ENCODE measurements at regions not wholly inside any gene's neighbourhood (a gene's known extent, or its start where the extent isn't known, plus 50 kb on each side); places are given as distances from the start of the nearest gene placed in this dataset.

- H3K27ac ChIP-seq (ENCODE audit: extremely low read depth, low read depth, low read length) = no peak overlapping the region
- no peaks in the 10 kb centered on the region for H3K9me3 ChIP-seq (ENCODE audit: control insufficient read depth, insufficient read depth, low read depth, low read length)
- no peak for TF ChIP-seq ZNF510 (tag by site-specific recombination; IDR thresholded peaks at IDR 0.05; ENCODE audit: insufficient replicate concordance)
- no peak for TF ChIP-seq ZNF335 (tag by site-specific recombination; conservative IDR thresholded peaks at IDR 0.05)
- TF ChIP-seq ZNF146 (tag by site-specific recombination; IDR thresholded peaks at IDR 0.05) = no peak
- TF ChIP-seq, protein P1, sequence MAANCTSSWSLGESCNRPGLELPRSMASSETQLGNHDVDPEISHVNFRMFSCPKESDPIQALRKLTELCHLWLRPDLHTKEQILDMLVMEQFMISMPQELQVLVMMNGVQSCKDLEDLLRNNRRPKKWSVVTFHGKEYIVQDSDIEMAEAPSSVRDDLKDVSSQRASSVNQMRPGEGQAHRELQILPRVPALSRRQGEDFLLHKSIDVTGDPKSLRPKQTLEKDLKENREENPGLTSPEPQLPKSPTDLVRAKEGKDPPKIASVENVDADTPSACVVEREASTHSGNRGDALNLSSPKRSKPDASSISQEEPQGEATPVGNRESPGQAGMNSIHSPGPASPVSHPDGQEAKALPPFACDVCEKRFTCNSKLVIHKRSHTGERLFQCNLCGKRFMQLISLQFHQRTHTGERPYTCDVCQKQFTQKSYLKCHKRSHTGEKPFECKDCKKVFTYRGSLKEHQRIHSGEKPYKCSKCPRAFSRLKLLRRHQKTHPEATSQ (tag by site-specific recombination; IDR thresholded peaks at IDR 0.05) = no peak
- no peak for TF ChIP-seq INSM2 (tag by site-specific recombination; IDR thresholded peaks at IDR 0.05)
- no peak for TF ChIP-seq ZBTB48 (tag by site-specific recombination; IDR thresholded peaks at IDR 0.05)
- TF ChIP-seq ZNF660 (tag by site-specific recombination; IDR thresholded peaks at IDR 0.05) = no peak
- TF ChIP-seq SP3 (tag by site-specific recombination; IDR thresholded peaks at IDR 0.05) = no peak
- TF ChIP-seq ATF2 (tag by site-specific recombination; IDR thresholded peaks at IDR 0.05; ENCODE audit: low read depth) = no peak
- TF ChIP-seq, protein P2, sequence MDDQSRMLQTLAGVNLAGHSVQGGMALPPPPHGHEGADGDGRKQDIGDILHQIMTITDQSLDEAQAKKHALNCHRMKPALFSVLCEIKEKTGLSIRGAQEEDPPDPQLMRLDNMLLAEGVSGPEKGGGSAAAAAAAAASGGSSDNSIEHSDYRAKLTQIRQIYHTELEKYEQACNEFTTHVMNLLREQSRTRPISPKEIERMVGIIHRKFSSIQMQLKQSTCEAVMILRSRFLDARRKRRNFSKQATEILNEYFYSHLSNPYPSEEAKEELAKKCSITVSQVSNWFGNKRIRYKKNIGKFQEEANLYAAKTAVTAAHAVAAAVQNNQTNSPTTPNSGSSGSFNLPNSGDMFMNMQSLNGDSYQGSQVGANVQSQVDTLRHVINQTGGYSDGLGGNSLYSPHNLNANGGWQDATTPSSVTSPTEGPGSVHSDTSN (CRISPR knock-in tag; IDR thresholded peaks at IDR 0.05) = no peak
- TF ChIP-seq ZNF521 (tag by site-specific recombination; IDR thresholded peaks at IDR 0.05) = no peak
- TF ChIP-seq HOXA7 (CRISPR knock-in tag; IDR thresholded peaks at IDR 0.05; ENCODE audit: borderline replicate concordance) = no peak
- TF ChIP-seq, protein P3, sequence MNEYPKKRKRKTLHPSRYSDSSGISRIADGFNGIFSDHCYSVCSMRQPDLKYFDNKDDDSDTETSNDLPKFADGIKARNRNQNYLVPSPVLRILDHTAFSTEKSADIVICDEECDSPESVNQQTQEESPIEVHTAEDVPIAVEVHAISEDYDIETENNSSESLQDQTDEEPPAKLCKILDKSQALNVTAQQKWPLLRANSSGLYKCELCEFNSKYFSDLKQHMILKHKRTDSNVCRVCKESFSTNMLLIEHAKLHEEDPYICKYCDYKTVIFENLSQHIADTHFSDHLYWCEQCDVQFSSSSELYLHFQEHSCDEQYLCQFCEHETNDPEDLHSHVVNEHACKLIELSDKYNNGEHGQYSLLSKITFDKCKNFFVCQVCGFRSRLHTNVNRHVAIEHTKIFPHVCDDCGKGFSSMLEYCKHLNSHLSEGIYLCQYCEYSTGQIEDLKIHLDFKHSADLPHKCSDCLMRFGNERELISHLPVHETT (tag by site-specific recombination; IDR thresholded peaks at IDR 0.05) = no peak
- no peak for TF ChIP-seq ZNF239 (tag by site-specific recombination; IDR thresholded peaks at IDR 0.05)
- no peak for TF ChIP-seq ZNF121 (tag by site-specific recombination; IDR thresholded peaks at IDR 0.05)
- no peak for TF ChIP-seq ZNF274 (IDR thresholded peaks at IDR 0.05; ENCODE audit: low read length)
- no peak for TF ChIP-seq ZNF274 (tag by site-specific recombination; IDR thresholded peaks at IDR 0.05; ENCODE audit: borderline replicate concordance)
- TF ChIP-seq FEZF1 (tag by site-specific recombination; IDR thresholded peaks at IDR 0.05) = no peak
- no peak for TF ChIP-seq ZNF791 (tag by site-specific recombination; IDR thresholded peaks at IDR 0.05)
- no peak for TF ChIP-seq ZNF621 (tag by site-specific recombination; IDR thresholded peaks at IDR 0.05)
- no peak overlapping the region for H3K4me3 ChIP-seq (ENCODE audit: low read depth, low read length)
- CTCF ChIA-PET = interaction anchor here (0.6 kb wide), 1 partner anchor 1280 kb away, joined by 3 read pairs; no protein-coding TSS in a partner anchor
- no peaks in the 10 kb centered on the region for H3K36me3 ChIP-seq (ENCODE audit: control insufficient read depth in 2 of 2, insufficient read depth in 1 of 2, low read length in 2 of 2)
- POLR2A ChIA-PET = no interaction called here
- no peaks in the 10 kb centered on the region for H3K4me1 ChIP-seq (ENCODE audit: control insufficient read depth, insufficient read depth, low read length)
Observed at GRCh38 chr3:22496641-22497040, 706.5 kb upstream of the UBE2E2 start.

DNA sequence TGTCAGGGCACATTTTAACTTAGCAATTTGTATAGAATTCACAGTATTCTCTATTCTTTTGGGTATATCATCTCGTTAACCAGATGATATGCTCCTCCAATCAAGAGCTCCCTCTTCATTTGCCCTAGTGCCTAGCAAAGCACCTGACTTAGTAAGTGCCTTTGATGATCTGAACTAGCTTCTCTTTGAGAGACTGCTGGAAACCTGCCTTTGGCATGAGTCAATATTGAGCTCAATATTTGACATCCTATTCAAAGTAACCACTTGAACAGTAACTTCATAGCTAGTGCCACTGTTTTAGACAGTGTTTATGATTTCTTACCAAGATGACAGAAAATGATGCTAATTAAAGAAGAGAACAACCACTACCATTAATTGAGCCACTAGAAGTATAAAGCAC lies 696.3 kb upstream of the UBE2E2 start:
- Histone ChIP-seq H3K27ac (ENCODE audit: extremely low read depth, low read depth, low read length) (no peak overlapping the region), H3K9me3 (ENCODE audit: control insufficient read depth, insufficient read depth, low read depth, low read length) (no peaks in the 10 kb centered on the region), H3K4me1 (ENCODE audit: control insufficient read depth, insufficient read depth, low read length) (no peaks in the 10 kb centered on the region), H3K36me3 (ENCODE audit: control insufficient read depth in 2 of 2, insufficient read depth in 1 of 2, low read length in 2 of 2) (no peaks in the 10 kb centered on the region), H3K4me3 (ENCODE audit: low read depth, low read length) (no peak overlapping the region)
- ChIA-PET POLR2A (no interaction called here), CTCF (interaction anchor here (0.6 kb wide), 1 partner anchor 173 kb away, joined by 4 read pairs; no protein-coding TSS in a partner anchor)
- no peak for TF ChIP-seq ZFHX2 (tag by site-specific recombination; conservative IDR thresholded peaks at IDR 0.05)
- TF ChIP-seq KLF10 (tag by site-specific recombination; IDR thresholded peaks at IDR 0.05) = no peak
- no peak for TF ChIP-seq HOXD13 (CRISPR knock-in tag; IDR thresholded peaks at IDR 0.05; ENCODE audit: borderline replicate concordance)
- TF ChIP-seq ZBTB8A (tag by site-specific recombination; IDR thresholded peaks at IDR 0.05) = no peak
- no peak for TF ChIP-seq SCRT2 (tag by site-specific recombination; IDR thresholded peaks at IDR 0.05)
- no peak for TF ChIP-seq INSM2 (tag by site-specific recombination; IDR thresholded peaks at IDR 0.05)
- no peak for TF ChIP-seq TCF7L2 (IDR thresholded peaks at IDR 0.05; ENCODE audit: borderline replicate concordance, low read depth, low read length)
- no peak for TF ChIP-seq ZNF433 (tag by site-specific recombination; IDR thresholded peaks at IDR 0.05; ENCODE audit: low read depth)
- TF ChIP-seq KLF1 (tag by site-specific recombination; IDR thresholded peaks at IDR 0.05) = no peak
- TF ChIP-seq ZNF24 (tag by site-specific recombination; IDR thresholded peaks at IDR 0.05) = no peak

All from HEK293 (cell line).